ACC112 (cell line): ENCODE measurements at regions not wholly inside any gene's neighbourhood (a gene's known extent, or its start where the extent isn't known, plus 50 kb on each side); places are given as distances from the start of the nearest gene placed in this dataset.

Experiments used
- H2AFZ ChIP-seq: fragments of 200-600 bp; sonication (generic); one replicate; pipeline ENCODE4 v1.6.0; 2017; ENCODE audit warnings: antibody characterized with exemption, low read length; ENCODE audit not compliant: unreplicated experiment
- H3K27ac ChIP-seq: fragments of 200-600 bp; sonication (generic); 2 replicates; pipeline ENCODE4 v1.5.1; 2014; ENCODE audit warnings: low read depth, mild to moderate bottlenecking, antibody characterized with exemption, low read length, moderate library complexity
- H3K27me3 ChIP-seq: fragments of 200-600 bp; sonication (generic); 2 replicates; pipeline ENCODE4 v1.6.1; 2014; ENCODE audit warnings: mild to moderate bottlenecking, antibody characterized with exemption, low read length, moderate library complexity, mixed read lengths; ENCODE audit not compliant: insufficient read depth
- H3K36me3 ChIP-seq: fragments of 200-600 bp; sonication (generic); 2 replicates; pipeline ENCODE4 v1.6.1; 2016; ENCODE audit warnings: mild to moderate bottlenecking, antibody characterized with exemption, low read length, moderate library complexity, mixed read lengths; ENCODE audit not compliant: insufficient read depth
- H3K4me1 ChIP-seq: fragments of 200-600 bp; sonication (generic); one replicate; pipeline ENCODE4 v1.6.1; 2016; ENCODE audit warnings: low read length, mixed read lengths; ENCODE audit not compliant: insufficient read depth, unreplicated experiment, control insufficient read depth
- H3K4me3 ChIP-seq: fragments of 200-600 bp; sonication (generic); 2 replicates; pipeline ENCODE4 v1.5.1; 2014; ENCODE audit warnings: mild to moderate bottlenecking, low read depth, low read length
- H3K79me2 ChIP-seq: fragments of 200-600 bp; sonication (generic); one replicate; pipeline ENCODE4 v1.6.0; 2016; ENCODE audit warnings: low read length; ENCODE audit not compliant: control insufficient read depth, unreplicated experiment, insufficient read depth

DNA sequence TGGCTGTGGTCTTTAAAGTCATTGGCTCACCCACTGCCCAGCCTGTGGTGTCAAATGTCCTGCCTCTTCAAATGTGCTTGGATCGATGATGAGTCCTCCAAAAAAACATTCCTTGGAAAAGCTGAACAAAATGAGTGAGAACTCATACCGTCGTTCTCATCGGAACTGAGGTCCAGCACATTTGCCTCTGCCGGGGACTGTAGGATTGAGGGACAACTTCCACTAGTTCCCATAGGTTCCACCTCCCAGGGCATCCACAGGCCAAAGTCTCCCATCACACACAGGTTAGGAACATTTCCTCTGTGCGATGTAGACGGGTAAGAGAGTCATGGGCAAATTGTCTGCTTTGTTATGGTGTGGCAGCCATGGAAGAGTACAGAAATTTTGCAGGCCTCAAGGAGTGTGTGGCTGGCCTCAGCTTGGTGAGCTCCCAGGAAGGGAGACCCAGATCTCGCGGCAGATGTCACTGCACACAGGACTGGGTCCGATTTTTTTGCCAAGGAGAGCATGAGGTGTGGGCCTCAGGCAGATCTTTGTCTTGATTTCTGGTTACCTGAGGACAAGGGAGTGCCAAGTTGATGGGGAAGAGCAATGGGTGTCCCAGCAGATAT lies 115.7 kb downstream of the SNRPN start:
- no peaks in the 10 kb centered on the region for H3K4me1 ChIP-seq
- H3K27me3 ChIP-seq: no peaks in the 10 kb centered on the region
- no peak overlapping the region for H3K4me3 ChIP-seq
- no peak overlapping the region for H3K27ac ChIP-seq
- peaks cover 94% of the 10 kb centered on the region for H3K36me3 ChIP-seq
- H2AFZ ChIP-seq: no peak overlapping the region
- no peaks in the 10 kb centered on the region for H3K79me2 ChIP-seq

DNA sequence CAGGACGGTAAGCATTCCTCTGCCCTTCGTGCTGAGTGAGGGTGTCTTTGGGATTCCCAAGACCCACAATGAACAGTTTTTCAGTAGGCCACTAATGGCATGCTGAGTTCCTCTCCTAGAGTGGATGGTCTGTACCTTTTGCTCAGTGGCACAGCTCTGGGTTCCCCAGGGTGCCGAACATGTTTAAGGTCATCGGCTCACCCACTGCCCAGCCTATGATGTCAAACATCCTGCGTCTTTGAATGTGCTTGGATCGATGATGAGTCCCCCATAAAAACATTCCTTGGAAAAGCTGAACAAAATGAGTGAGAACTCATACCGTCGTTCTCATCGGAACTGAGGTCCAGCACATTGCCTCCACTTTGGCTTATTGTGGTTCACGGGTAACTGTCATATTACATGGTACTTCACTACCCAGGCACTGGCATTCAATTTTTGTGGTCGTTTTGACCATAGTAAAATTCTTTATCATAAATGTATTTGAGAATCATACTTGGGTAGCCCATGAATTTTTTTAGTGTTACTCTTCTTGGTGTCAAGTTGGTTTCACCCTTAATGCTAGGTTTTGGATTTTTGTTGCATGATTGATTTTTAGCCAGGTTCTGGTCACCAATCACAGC lies 118.2 kb downstream of the SNRPN start:
- Histone ChIP-seq H3K36me3 (peaks cover 91% of the 10 kb centered on the region), H3K79me2 (no peaks in the 10 kb centered on the region), H3K27ac (no peak overlapping the region), H3K27me3 (no peaks in the 10 kb centered on the region), H3K4me1 (no peaks in the 10 kb centered on the region), H3K4me3 (no peak overlapping the region), H2AFZ (no peak overlapping the region)

DNA sequence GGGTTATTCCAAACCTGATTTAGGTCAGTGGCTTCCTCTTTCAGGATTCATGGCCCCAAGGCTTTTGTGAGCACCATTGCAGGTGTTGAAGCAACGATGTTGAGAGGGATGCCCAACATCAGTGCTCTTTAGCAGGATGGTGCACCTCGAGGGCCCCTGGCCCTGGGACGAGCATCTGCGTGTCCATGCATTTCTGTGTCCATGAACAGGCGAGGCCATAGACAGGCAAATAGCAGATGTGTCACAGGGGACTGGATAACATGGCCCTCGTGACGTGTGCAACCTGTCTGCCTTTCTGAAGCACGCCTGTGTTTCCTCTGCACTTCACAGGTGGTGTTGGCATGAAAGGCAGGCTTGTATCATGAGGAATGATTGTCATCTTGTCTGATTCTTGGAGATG lies 132.3 kb downstream of the SNRPN start:
- no peaks in the 10 kb centered on the region for H3K4me1 ChIP-seq
- H3K4me3 ChIP-seq: no peak overlapping the region
- H3K27ac ChIP-seq: no peak overlapping the region
- peaks cover 45% of the 10 kb centered on the region for H3K36me3 ChIP-seq
- no peak overlapping the region for H2AFZ ChIP-seq
- H3K27me3 ChIP-seq: no peaks in the 10 kb centered on the region
- H3K79me2 ChIP-seq: no peaks in the 10 kb centered on the region

GRCh38 chr15:25088261-25088790 lies 133.5 kb downstream of the SNRPN start:
- no peaks in the 10 kb centered on the region for H3K27me3 ChIP-seq
- H3K4me1 ChIP-seq: no peaks in the 10 kb centered on the region
- H3K4me3 ChIP-seq: no peak overlapping the region
- H3K36me3 ChIP-seq: peaks cover 49% of the 10 kb centered on the region
- H3K27ac ChIP-seq: no peak overlapping the region
- H2AFZ ChIP-seq: no peak overlapping the region
- H3K79me2 ChIP-seq: no peaks in the 10 kb centered on the region

- Histone ChIP-seq H3K4me3 (no peak overlapping the region), H3K27ac (no peak overlapping the region), H3K4me1 (no peaks in the 10 kb centered on the region), H2AFZ (no peak overlapping the region), H3K79me2 (no peaks in the 10 kb centered on the region), H3K27me3 (no peaks in the 10 kb centered on the region), H3K36me3 (peaks cover 44% of the 10 kb centered on the region)
Measured at GRCh38 chr15:25089577-25089976, 134.8 kb downstream of the SNRPN start.

GRCh38 chr15:25090073-25090733 lies 135.4 kb downstream of the SNRPN start:
- peaks cover 39% of the 10 kb centered on the region for H3K36me3 ChIP-seq

DNA sequence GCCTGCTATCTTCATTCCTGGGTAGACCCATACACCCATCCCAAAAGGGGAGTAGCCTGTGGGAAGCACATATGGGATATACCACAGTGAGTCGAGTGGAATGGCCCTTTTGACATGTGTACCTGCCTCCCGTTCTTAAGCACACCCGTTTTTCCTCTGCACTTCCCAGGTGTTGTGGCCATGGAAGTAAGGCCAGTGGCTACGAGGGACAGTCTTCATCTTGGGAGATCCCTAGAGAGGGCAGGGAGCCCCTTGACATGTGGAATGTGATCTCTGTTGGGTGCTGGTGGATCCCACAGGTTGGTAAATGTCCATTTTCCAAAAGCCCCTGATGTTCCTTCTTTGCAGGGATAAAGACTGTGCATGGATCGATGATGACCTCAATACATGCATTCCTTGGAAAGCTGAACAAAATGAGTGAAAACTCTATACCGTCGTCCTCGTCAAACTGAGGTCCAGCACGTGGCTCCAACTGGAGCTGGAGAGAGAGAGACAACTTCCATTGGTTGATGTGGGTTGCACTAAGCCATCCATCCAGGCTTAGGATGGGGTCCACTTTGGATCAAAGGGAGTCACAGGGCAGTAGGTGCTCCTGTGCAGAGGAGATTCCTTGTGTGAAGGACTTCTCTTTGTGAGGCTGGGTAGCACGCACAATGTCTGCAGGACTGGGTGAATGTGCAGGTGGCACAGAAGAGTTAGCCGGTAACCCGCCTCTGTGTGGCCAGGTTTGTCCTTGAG lies 136.8 kb downstream of the SNRPN start:
- no peaks in the 10 kb centered on the region for H3K4me1 ChIP-seq
- H3K27ac ChIP-seq: no peak overlapping the region
- peaks cover 35% of the 10 kb centered on the region for H3K36me3 ChIP-seq
- H3K4me3 ChIP-seq: no peak overlapping the region
- no peak overlapping the region for H2AFZ ChIP-seq
- no peaks in the 10 kb centered on the region for H3K79me2 ChIP-seq
- H3K27me3 ChIP-seq: no peaks in the 10 kb centered on the region

More at GRCh38 chr15:25090073-25090733, 135.4 kb downstream of the SNRPN start:
- no peak overlapping the region for H3K4me3 ChIP-seq
- no peaks in the 10 kb centered on the region for H3K27me3 ChIP-seq
- no peaks in the 10 kb centered on the region for H3K79me2 ChIP-seq
- no peak overlapping the region for H3K27ac ChIP-seq
- H3K4me1 ChIP-seq: no peaks in the 10 kb centered on the region
- H2AFZ ChIP-seq: no peak overlapping the region

GRCh38 chr15:25092661-25093060 lies 137.9 kb downstream of the SNRPN start:
- Histone ChIP-seq H3K79me2 (no peaks in the 10 kb centered on the region), H2AFZ (no peak overlapping the region), H3K4me3 (no peak overlapping the region), H3K36me3 (peaks cover 29% of the 10 kb centered on the region), H3K4me1 (no peaks in the 10 kb centered on the region), H3K27me3 (no peaks in the 10 kb centered on the region), H3K27ac (no peak overlapping the region)

GRCh38 chr15:25093455-25094029 lies 138.8 kb downstream of the SNRPN start:
- no peaks in the 10 kb centered on the region for H3K27me3 ChIP-seq
- H3K27ac ChIP-seq: no peak overlapping the region
- H2AFZ ChIP-seq: no peak overlapping the region
- no peaks in the 10 kb centered on the region for H3K79me2 ChIP-seq
- no peaks in the 10 kb centered on the region for H3K4me1 ChIP-seq
- no peak overlapping the region for H3K4me3 ChIP-seq
- peaks cover 26% of the 10 kb centered on the region for H3K36me3 ChIP-seq

DNA sequence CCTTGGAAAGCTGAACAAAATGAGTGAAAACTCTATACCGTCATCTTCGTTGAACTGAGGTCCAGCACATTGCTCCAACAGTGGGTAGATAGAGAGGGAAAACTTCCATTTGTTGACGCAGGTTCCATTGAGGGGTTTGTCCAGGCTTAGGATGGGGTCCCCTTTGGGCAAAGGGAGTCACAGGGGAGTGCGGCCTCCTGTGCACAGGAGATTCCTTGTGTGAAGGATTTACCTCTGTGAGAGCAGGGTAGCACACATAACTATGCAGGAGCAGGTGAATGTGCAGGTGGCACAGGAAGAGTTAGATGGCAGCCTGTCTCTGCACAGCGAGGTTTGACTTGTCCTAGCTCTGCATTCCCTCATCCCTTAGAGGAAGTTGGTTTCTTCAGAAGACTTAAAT lies 139.3 kb downstream of the SNRPN start:
- Histone ChIP-seq H3K4me1 (no peaks in the 10 kb centered on the region), H3K36me3 (peaks cover 29% of the 10 kb centered on the region), H2AFZ (no peak overlapping the region), H3K4me3 (no peak overlapping the region), H3K27ac (no peak overlapping the region), H3K27me3 (no peaks in the 10 kb centered on the region), H3K79me2 (no peaks in the 10 kb centered on the region)
